Frontal cortex (tissue), 3 donors: ENCODE measurements at regions not wholly inside any gene's neighbourhood (a gene's known extent, or its start where the extent isn't known, plus 50 kb on each side); places are given as distances from the start of the nearest gene placed in this dataset.

Experiments
- DNase-seq, 2 donors: peaks; one replicate each; pipeline ENCODE4 v3.0.0; 2012; ENCODE audit warnings: low spot score in 2 of 2
- FAIRE-seq: peaks from 2 replicates; lab custom pipeline; 2012; peaks lifted over from hg19 to GRCh38; lab: Jason Lieb, UNC
- donor health status: control.
- donor health status: control.
- donor health status: control.

DNA sequence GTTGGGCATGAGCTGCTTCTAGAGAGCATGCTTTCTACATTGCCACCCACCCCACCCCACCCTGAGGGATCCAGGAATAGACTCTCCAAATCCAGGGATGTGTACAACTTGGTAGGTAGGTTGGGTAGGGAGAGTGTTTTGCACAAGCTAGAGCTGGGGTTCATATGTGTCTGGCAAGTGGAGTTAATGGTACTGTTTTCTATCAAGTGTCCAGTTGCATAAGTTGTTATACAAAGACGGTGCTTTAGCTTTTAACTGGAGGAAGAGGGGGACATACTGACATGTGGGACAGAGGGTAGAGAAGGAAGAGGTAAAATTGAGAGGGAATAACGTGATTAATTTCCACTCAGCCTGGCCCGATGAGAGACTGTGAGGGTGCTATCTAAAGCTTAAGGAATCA is 51.0 kb upstream of the TNC start:
- FAIRE-seq (no peak), DNase-seq (no peak)

DNA sequence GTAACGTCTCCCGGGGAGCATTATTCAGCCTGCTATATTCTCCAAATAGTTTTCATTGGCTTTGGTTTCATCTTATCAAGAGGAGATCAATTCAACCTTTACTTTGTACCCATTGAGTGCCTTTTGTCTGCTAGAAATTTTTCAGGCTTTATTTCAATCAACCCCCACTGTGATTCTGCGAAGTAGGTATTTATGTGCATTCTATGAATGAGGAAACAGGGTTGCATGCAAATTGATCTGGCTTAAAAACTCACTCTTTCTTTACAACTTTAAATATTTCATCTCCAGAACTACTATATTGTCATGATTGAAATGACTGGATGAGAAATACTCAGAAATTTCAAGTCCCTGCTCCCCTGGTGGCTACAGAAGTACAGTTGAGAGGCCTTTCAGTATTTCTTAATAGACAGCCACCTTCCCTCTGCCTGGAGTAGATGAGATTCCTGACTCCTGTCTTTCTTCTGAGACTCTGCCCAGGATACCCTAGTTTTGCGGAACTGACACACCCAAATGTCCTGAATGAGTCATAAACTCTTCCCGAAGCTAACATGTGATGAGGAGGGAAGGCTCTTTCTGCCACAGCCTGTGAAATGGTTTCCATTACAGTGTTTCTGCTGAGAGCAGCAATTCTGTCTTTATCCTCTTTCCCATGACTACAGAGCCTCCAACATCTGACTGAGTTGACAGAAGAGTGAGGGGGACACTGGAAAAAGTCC is 52.6 kb upstream of the TNC start:
- DNase-seq (no peak), FAIRE-seq (no peak)

DNA sequence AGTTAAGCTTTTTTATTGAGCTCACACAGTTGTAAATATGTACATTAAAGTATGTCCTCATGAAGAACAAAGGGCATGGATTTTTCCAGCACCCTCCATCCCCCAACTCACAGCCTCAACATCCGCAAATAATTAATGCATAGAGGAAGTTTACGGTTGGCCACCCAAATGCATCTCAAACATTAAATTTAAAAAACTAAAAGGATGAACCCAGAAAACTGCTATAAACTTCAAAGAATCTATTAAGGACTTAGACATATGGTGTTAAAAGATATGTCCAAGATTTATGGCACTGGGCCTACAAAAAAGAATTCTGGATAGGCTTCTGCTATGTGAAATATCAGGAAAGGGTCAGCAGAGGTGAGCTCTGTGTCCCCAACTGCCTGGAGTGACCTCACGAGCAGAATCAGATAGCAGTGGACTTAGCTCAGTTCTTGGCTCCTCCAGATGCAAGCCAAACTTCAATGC is 54.0 kb upstream of the TNC start:
- DNase-seq (no peak), FAIRE-seq (no peak)

DNA sequence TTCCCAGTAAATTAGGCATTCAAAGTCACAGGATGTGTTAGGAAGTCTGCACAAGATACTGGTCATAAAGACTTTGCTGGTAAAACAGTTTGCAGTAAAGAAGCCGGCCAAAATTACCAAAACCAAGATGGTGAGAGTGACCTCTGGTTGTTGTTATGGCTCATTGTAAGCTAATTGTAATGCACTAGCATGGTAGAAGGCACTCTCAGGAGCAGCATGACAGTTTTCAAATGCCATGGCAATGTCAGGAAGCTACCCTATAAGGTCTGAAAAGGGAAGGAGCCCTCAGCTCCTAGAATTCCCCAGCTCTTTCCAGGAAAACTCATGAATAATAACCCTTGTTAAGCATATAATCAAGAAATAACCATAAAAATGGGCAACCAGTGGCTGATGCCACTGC is 64.3 kb upstream of the TNC start:
- FAIRE-seq (no peak), DNase-seq (no peak)

DNA sequence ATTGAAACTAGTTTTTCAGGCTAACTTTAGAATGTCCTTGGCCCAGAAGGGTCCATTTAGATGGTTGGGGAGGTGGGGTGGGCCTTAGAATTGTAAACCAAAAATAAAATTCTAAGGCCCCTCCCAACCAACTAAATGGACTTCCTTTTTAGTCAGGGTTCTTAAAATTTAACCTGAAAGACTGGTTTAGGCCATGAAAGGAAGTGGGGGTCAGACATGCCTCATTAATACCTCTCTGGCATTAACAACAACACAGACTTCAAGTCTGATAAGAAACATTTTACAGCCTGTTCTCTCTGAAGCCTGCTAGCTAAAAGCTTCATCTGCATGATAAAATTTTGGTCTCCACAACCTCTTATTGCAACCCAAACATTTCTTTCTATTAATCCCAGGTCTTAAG is 65.5 kb upstream of the TNC start:
- FAIRE-seq (no peak), DNase-seq (no peak)

DNA sequence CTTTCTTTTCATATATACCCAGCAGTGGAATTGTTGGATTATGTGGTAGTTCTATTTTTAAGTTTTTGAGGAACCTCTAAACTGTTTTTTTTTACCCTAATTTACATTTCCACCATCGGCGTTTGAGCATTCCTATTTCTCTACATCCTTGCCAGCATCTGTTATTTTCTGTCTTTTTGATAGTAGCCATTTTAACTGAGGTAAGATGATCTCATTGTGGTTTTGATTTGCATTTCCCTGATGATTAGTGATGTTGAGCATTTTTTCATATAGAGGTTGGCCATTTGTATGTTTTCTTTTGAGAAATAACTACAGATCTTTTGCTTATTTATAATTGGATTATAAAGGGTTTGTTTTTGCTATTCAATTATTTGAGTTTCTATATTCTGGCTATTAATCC is 71.7 kb upstream of the TNC start:
- DNase-seq (no peak), FAIRE-seq (no peak)

DNA sequence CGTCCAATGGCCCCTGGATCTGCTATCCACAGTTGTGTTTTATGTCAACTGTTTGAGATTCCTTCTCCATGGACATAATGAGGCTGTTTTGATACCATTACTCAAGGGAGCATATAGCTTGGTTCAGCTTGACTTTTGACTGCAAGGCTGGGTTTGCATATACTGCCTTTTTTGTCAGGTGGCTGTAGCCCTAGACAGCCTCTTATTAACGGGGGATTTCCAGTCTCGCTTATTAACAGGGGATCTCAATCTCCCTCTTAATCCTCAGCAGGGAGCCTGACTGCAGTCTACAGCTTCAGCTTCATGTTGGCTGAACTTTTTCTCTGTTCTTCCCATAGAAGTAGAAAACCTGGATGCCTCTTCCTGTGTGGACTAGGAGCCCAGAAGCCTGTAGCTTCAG is 73.7 kb upstream of the TNC start:
- FAIRE-seq = no peak
- no peak for DNase-seq

DNA sequence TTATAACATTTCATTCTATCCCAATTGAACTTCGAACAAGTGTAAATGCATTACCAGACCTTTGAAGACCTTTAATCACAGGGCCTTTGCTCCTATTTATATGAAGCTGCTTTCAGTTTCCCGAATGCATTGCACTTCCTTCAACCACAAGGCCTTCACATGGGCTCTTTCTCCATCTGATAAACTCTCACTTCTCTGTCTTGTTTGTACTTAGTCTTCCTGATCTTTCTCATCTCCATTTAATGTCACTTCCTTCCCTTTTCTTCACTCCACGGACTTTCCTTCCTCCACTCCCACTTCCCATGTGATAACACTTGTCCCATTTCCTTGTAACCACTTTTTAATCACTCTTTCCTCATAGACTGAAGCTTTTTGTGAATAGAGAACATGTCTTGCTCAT is 74.3 kb upstream of the TNC start:
- no peak for FAIRE-seq
- no peak for DNase-seq

DNA sequence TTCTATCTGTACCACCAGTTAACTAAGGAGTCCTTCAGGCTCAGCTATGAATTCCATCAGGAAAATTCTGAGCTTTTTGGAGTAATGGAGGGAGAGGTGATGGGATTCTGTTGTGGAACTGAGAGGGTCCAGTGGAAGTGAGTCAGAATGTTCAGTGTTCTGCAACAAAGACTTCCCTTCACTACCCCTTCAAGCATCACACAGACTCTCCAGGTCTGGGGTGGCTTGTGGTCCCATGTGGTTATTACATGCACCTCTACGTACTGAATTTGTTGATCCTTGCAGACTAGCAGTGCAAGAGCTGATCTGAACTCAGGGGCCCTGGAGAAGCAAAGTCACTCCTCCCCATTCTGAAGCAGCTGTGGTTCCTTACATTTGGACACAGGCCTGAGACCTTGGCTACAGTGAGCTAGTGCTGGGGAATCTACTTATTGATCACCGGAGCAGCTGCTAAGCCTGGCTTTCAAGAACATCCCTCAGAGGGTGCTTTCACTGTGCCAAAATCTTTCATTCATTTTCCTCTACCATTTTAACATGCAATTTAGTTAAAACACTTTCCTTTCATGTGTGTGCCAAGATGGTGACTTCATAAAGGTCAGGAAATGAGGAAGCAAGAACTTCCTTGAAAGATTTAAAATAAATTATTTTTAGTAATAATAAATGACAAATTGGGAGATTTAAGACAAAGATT is 75.0 kb upstream of the TNC start:
- FAIRE-seq (no peak), DNase-seq (no peak)

DNA sequence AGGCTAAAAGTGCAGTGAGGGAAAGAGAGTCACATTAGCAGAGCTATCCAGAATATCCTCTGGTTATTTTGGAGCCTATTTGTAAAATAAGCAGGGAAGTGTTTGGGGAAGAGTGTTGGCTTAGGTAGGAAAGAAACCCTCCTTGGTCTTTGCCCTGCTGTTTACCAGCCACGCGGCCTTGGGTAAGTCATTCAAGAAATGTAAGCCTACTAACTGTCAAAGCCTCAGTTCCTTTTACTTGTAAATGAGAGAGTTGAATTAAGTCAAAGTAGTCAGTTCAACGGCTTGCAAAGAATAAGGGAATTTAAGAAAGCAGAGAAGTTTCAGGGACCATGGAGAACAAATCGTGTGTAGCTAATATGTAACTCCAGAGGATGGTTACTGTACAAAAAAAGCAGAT is 75.8 kb upstream of the TNC start:
- DNase-seq (no peak), FAIRE-seq (no peak)

DNA sequence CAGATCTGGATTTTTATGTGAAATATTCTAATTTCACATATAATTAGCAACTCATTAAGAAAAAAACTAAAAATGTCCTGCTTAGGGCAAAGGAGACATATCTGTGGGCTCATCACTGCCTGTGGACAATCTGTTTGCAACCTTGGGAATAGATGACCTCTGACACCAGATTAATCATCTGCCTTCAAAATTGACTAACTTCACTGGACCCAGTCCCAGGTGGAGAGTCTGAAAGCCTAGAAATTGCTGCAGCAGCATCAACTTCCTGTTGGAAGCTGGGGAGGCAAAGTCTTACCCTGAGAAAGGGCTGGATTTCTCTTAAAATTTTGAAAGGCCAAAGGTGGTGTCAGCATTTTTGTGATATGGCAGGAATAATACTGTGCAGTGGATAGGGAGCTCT is 76.3 kb upstream of the TNC start:
- no peak for DNase-seq
- FAIRE-seq = no peak

DNA sequence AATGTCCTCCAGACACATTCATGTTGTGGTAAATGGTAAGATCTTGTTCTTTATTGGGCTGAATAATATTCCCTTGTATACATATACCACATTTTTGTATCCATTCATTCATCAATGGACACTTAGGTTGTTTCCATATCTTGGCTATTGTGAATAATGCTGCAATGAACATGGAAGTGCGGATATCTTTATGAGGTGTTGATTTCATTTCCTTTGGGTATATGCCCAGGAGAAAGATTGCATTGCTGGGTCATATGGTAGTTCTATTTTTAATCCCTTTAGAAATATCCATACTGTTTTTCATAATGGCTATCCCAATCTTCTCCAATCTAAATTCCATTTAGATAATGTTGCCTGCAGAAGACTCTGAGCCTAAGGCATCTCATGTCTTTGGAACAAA is 78.0 kb upstream of the TNC start:
- FAIRE-seq (no peak), DNase-seq (no peak)

DNA sequence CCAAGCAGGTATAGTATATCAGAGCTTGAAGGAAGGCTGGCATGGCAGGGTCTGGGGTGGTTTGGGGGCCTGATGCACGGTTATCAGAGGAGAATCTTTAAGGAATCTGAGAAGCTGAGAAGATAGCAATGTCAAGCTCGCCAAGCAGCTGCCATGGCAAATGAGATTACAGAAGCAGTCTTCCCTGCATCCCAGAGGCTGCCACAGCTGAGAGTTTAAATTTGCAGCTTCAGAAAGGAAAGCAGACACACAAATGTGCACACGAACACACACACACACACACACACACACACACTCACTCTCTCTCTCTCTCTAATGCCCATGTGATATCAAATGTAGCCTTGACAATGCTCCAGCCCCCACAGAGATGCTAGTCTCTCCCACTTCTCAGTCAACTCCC is 79.0 kb upstream of the TNC start:
- no peak for DNase-seq
- no peak for FAIRE-seq

DNA sequence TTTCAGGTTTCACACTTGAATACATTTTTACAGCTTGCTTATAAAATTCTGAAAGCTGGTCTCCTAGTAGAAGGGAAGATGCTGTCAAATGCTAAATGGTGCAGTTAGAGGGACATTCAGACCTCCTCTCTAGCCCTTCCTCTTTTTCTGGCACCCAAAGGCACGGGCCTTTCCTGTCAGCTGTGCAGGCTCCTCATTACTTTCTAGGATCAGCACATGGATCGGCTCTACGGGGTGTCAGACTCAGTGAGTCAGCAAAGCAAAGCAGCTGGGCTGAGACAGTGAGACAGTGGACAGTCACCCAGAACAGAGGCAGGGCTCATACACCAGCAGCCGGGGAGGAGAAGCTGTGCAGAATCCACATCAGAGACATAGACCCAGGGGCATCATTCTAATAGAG is 80.0 kb upstream of the TNC start:
- FAIRE-seq (no peak), DNase-seq (no peak)

DNA sequence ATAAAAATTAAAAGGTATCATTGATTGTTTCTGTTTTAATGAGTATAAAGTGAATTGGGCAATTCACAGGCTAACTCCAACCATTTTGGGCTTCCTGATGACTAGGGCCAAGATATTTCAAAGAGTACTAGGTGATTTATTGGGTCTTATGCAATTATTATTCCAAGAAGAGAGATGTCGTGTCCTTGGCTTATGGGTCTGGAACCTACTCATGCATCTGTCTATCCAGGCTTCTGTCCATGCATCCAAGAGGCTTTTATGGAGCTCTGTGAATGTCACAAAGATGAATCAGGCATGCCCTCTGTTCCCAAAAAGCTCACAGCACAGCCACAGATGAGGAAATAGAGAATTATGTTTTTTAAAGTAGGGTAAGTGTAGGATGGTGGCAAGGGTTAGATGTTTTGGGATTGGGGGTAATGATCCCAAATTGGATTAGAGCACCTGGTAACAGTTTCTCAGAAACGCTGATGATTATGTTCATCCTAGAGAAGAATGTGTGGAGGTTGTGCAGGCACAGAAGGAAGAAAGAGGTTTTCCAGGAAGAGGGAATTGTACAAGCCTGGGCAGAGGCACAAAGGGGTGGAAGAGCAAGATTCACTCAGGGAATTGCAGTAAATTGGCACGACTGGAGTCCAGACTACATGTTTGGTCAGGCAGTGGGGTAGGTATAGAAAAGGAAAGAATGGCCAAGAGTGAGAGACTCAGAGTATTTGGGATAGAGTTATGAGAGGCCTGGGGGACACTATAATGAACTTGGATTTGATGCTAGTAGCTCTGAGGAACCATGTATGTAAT is 83.0 kb upstream of the TNC start:
- FAIRE-seq (no peak), DNase-seq (no peak)

DNA sequence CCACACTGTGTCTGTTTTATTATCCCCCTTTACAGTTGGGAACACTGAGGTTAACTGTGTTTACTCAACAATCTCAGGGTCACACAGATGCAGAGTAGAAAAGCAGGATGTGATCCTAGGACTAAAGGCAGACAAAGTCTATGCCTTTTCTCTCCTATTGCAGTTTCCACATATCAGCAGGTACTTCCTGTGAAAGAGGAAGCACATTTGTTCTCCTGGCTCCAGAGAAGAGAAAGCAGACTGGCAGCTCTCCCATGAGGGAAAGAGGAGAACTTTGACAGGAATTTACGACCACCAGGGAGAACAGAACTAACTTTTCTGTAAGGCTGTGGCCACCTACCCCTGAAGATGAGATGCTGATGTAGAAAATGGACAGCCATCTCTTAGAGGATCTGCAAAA is 84.2 kb upstream of the TNC start:
- no peak for DNase-seq
- no peak for FAIRE-seq

DNA sequence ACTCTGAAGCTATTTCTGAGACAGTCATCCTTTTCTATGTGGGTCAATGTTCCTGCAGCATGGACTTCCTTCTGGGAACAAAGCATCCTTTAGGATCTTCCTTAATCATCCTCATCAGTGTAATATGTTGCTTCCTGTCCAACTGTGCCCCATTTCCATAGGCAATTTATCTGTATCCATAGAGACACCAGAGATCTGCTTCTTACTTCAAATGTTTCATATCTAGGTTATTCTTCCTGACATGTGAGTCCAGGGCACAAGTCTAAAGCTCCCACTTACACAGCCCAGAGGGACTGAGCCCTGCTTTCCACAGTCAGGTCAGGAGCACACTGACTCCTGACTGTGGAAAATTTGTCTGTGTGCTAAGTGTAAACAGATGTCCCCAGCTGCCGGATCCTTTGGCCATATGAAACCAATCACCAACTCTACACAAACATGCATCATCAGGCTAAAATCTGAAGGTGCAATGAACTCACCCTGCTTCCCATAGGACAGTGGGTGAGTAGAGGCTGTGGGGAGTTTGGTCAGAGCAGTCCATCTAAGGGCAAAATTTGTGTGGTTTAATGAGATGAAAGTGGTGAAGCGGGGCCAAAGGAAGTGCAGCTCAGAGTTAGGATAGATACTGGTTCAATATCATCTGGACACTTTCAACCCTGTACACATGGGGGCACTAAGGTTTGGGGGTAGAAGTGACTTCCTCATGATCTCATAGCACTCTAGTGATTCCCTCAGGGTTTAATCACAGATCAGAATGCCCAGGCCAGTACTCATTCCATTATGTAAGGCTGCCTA is 85.2 kb upstream of the TNC start:
- DNase-seq (no peak), FAIRE-seq (no peak)

DNA sequence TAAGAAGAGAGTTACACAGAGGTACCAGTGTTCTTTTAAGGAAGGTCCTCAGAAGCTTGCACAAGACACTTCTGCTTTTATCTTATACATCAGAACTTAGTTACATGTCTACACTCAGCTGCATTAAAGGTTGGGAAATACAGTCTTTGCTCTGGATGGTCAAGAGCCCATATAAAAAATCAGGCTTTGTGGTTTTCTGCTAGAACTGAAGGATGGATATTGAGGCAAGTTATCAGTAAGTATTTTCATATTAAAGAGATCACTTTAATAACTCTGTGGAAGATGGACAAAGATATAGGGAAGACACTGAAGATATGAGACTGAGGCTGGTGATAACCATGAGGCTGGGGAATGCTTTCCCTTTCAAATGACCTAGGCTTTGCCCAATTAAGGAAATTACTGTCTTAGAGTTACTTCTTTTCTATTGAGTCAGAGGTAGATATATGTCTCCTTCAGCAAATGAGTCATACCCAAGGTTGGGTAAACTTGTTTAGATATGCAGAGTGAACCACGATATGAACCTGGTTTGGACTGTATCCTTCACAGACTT is 87.0 kb upstream of the TNC start:
- DNase-seq (no peak), FAIRE-seq (no peak)

DNA sequence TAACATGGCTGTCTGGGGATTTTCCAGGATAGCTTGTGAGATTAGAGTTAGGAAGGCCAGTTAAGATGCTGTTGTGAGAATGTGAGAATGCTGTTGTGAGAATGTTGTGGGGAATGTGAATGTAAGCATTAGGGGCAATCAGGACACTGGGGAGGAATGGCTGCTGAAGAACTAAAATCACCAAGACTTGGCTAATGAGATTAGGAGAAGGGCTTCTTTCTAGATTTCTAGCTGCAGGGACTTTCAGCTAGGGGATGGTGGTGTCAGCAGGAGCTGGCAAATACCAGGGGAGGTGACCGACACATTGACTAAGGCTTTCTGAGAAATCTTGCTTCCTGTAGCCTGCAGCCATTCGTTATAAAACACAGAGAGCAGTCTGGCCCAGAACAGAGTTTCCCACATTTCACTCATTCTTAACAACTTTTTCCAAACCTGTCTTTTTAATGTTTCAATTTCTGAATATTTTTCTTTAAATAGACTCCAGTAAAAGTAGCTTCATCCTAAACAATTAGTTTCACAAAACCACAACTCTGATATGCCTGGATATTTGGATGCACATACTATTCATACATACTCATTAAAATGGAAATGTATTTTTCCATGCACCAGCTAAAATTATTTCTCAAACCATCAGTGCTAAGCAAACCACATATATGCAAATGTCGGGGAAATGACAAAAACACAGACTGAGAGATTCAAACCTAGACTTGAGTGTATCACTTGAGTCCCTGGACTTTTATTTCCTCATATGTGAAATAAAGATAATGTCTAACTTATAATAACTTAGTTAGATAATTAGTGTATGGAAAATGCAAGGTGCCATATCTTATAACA is 89.3 kb upstream of the TNC start:
- FAIRE-seq = no peak

More for the DNA sequence above, 89.3 kb upstream of the TNC start:
- DNase-seq = no peak
